HG03135 (cell line): ENCODE measurements at regions not wholly inside any gene's neighbourhood (a gene's known extent, or its start where the extent isn't known, plus 50 kb on each side); places are given as distances from the start of the nearest gene placed in this dataset.

Source experiments
- ATAC-seq: cut with Tn5 transposase; IDR thresholded peaks from one replicate; pipeline ENCODE4 v1.9.1; 2021; ENCODE audit warnings: mild to moderate bottlenecking, moderate library complexity; ENCODE audit not compliant: unreplicated experiment

DNA sequence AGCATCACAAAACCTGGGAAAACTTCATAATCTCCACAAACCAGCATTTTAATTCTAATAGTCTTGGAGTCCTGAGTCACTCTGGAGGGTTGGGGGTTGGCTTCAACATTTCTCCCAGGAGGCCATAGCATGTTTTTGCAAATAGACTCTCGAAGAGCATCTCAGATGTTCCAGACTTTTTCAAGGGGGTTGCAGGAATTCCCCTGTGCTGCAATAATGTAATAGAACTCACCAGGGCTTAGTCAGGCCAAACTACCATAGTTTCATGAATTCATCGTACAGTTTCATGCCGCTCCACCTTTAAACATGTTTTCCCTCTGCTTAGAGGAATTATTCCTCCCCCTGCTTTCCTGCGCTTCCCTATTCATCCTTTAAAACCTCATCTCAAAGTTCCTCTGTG, 499.5 kb upstream of the KLF4 start:
- no peak for ATAC-seq

- no peak for ATAC-seq
Observed at GRCh38 chr9:107984956-107985355, 495.4 kb upstream of the KLF4 start.

- no peak for ATAC-seq
Observed at GRCh38 chr9:107983762-107984161, 494.2 kb upstream of the KLF4 start.

DNA sequence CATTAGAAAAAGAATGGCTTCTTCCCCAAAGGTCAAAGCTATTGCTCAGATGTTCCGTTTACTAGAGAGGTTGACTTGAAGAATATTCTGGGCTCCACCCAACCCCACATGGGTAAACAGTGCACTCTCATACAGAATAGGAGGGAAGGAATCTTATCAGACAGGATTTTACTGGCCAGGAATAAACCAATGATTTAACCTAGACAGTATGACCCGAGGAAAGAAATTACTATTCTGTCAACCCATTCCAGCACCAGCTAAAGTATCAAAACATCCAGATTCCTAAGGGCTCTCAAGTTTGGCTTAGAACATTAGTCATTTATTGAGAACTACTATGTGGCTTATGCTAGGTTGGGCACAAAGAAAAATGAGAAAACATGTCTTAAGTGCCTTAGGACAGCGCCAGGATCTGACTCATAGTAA, 493.6 kb upstream of the KLF4 start:
- ATAC-seq = no peak

- ATAC-seq = no peak
Observed at GRCh38 chr9:107982745-107983144, 493.2 kb upstream of the KLF4 start.

DNA sequence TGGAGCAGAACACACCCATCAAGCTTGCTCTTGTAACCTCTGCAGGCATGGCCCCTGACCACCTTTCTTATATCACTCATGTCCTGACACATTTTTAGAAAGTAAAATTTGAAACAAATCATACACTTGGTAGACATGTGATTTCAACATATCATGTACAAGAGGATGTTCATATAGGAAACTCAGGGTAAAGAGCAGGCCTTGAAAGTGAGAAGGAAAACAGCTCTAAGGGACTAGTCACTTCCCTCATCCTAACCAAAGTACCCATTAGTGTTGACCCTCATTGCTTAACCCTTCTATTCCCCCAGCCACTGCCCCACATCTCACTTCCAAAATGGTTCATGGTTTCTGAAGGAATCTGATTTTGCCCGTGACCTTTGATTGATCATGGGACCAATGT, 492.4 kb upstream of the KLF4 start:
- ATAC-seq = no peak

DNA sequence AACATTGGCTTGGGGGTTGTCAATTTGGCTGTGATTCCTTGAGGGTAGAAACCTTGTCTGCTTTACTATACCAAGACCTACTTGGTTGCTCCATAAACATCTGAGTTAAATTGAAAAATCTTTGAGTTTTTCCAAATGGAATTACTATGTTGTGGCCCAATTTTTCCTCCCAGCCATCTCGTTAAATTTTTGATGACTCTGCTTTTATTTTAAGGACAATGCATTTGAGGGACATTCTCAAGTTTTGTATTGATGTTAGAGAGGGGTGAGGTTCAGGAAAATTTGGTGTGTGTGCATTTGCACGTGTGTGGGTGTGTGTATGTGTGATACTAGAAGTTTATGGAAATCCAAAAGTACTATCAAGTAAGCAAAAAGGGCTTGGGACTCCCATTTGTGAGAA, 491.4 kb upstream of the KLF4 start:
- ATAC-seq = no peak

GRCh38 chr9:107976767-107977166, 487.2 kb upstream of the KLF4 start:
- ATAC-seq = no peak

- no peak for ATAC-seq
Observed at GRCh38 chr9:107975426-107976010, 485.9 kb upstream of the KLF4 start.

DNA sequence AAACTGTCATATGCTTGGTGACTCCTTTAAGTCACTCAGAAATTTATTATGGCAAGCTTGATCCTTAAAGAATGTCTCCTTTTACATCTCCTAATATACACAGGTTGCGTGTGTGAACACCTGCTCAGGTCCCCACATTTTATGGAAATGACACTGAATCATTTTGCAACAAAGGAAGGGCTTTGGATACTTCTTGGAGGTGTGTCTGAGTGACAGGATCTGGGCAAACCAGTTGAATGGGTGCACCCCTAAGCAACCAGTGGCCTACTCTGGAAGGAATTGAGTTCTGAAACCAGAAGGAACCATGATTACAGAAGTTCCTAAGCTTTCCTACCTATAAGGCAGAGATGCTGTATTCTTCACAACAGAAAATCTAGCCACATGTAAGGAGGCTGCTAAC, 483.9 kb upstream of the KLF4 start:
- no peak for ATAC-seq

GRCh38 chr9:107972346-107972745, 482.8 kb upstream of the KLF4 start:
- no peak for ATAC-seq

- no peak for ATAC-seq
Observed at GRCh38 chr9:107971241-107971640, 481.7 kb upstream of the KLF4 start.

DNA sequence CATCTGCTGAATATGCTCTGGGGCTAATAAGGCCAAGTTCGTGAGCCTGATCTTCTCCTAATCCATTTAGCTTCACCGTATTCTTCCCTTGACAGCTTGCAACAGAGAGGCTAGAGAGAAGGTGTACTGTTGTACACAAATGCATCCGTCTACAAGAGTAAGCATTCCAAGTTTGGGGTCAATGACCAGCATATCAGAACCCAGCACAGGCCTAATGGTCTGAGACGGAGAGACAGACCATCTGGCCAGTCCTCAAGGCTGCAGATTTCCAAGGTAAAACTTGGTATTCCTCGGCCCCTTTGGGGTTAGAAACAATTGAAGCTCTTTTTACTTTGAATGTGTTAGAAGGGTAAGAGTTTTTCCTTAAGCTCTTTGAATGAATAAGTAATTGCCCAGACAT, 481.2 kb upstream of the KLF4 start:
- ATAC-seq = no peak

- no peak for ATAC-seq
Observed at GRCh38 chr9:107969727-107970126, 480.2 kb upstream of the KLF4 start.

- no peak for ATAC-seq
Observed at GRCh38 chr9:107969141-107969540, 479.6 kb upstream of the KLF4 start.

- ATAC-seq = no peak
Observed at GRCh38 chr9:107963246-107963645, 473.7 kb upstream of the KLF4 start.

- no peak for ATAC-seq
Observed at GRCh38 chr9:107960916-107961315, 471.3 kb upstream of the KLF4 start.

DNA sequence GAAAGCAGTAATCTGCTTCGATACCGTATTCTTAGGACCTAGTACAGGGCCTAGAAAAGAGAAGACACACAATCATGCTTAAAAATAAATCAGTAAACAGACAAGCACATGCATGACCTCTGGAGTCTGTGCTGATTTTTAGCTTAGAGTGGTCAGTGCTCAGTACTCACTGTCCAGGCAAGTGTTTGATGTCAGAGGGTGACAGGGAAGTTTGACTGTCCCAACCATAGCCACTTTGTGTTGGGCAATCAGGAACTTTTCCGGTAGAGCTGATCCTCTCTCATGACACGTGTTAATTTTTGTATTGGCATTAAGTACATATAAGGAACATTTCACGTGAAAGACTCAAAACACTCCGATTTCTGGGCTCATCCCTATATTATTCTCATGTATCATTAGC, 464.7 kb upstream of the KLF4 start:
- ATAC-seq = no peak

DNA sequence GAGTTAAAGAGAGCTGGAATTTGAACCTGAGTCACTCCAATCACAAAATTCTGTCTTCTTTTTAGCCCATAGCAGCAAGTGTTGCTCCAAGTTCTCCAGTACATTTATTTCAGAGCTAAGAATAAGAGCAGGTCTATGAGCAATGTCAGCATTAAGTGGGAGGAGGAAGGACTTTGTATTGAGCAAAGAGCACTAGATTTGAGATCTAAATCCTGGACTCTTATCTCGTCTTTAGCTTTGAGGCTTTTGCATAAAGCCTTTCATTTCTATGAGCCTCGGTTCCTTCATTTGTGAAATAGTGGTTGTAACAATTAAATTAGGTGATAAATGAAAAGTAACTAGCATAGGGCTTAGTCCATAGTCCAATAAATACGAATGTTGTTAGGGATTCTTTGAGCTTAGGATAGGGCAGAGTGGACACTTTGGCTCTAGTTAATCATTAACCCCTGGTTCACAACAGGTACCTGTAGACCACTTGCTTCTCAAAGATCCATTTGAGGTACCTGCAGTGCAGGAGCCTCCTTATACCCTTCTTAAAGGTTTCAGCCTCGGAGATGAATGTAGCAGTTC, 464.1 kb upstream of the KLF4 start:
- ATAC-seq = no peak

GRCh38 chr9:107952773-107953172, 463.2 kb upstream of the KLF4 start:
- ATAC-seq = no peak

DNA sequence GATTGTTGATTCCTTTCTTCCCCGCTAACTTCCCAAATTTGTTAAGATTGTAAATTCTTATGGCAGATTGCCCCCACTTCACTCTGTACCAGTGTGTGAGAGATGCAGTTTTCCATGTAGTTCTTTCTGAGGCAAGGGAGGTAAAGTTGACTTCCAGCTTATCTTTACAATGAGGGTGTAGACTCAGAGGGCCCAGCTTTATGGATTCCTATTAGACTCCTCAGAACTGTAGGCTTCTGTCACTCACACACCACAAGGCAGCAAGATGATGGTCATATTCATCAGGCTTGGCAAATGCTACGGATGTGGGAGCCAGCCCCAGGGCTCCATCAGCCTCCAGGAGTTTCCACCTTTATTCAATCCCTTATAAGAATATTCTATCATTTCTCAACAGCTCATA, 461.9 kb upstream of the KLF4 start:
- no peak for ATAC-seq

- ATAC-seq = no peak
Observed at GRCh38 chr9:107949061-107949460, 459.5 kb upstream of the KLF4 start.

GRCh38 chr9:107948601-107949000, 459.0 kb upstream of the KLF4 start:
- ATAC-seq = no peak
